LNCaP clone FGC (cell line): ENCODE measurements at regions not wholly inside any gene's neighbourhood (a gene's known extent, or its start where the extent isn't known, plus 50 kb on each side); places are given as distances from the start of the nearest gene placed in this dataset.

Experiments
- DNase-seq: peaks from one replicate; pipeline ENCODE4 v3.0.0-alpha.2; 2011; ENCODE audit warnings: low read depth
- H3K4me3 ChIP-seq: 2 replicates; pipeline ENCODE4 v1.5.1; 2011; ENCODE audit warnings: mild to moderate bottlenecking, low read depth, low read length, control low read depth
- CTCF ChIP-seq: IDR thresholded peaks from 2 replicates; pipeline ENCODE4 v1.5.1; 2012; ENCODE audit warnings: mild to moderate bottlenecking; ENCODE audit not compliant: control insufficient read depth, insufficient read depth; ENCODE audit errors: extremely low read depth

GRCh38 chr3:124043023-124043422, 51.1 kb upstream of the ROPN1 start:
- no peak for DNase-seq
- no peak for TF ChIP-seq CTCF
- H3K4me3 ChIP-seq: no peak overlapping the region

- DNase-seq: no peak
- TF ChIP-seq CTCF: no peak
- H3K4me3 ChIP-seq: no peak overlapping the region
Measured at GRCh38 chr3:124044956-124045355, 53.0 kb upstream of the ROPN1 start.

GRCh38 chr3:124048967-124049798, 57.3 kb upstream of the ROPN1 start:
- no peak overlapping the region for H3K4me3 ChIP-seq
- no peak for TF ChIP-seq CTCF
- no peak for DNase-seq

GRCh38 chr3:124051636-124052035, 59.7 kb upstream of the ROPN1 start:
- no peak for TF ChIP-seq CTCF
- DNase-seq: no peak
- no peak overlapping the region for H3K4me3 ChIP-seq

- DNase-seq: no peak
- no peak overlapping the region for H3K4me3 ChIP-seq
- no peak for TF ChIP-seq CTCF
Measured at GRCh38 chr3:124053871-124054270, 61.9 kb upstream of the ROPN1 start.

GRCh38 chr3:124056846-124057245, 64.9 kb upstream of the ROPN1 start:
- no peak overlapping the region for H3K4me3 ChIP-seq
- DNase-seq: no peak
- no peak for TF ChIP-seq CTCF

- H3K4me3 ChIP-seq: no peak overlapping the region
- no peak for TF ChIP-seq CTCF
- no peak for DNase-seq
Measured at GRCh38 chr3:124057420-124057819, 65.5 kb upstream of the ROPN1 start.
